SH-SY5Y (cell line): ENCODE measurements at regions not wholly inside any gene's neighbourhood (a gene's known extent, or its start where the extent isn't known, plus 50 kb on each side); places are given as distances from the start of the nearest gene placed in this dataset.

Source experiments
- GATA2 ChIP-seq: IDR thresholded peaks from 2 replicates; pipeline ENCODE4 v1.6.1; 2011; ENCODE audit warnings: mild to moderate bottlenecking, low read depth, low read length
- GATA3 ChIP-seq: IDR thresholded peaks from 2 replicates; pipeline ENCODE4 v1.6.1; 2011; ENCODE audit warnings: low read depth, mild to moderate bottlenecking, low read length, moderate library complexity

DNA sequence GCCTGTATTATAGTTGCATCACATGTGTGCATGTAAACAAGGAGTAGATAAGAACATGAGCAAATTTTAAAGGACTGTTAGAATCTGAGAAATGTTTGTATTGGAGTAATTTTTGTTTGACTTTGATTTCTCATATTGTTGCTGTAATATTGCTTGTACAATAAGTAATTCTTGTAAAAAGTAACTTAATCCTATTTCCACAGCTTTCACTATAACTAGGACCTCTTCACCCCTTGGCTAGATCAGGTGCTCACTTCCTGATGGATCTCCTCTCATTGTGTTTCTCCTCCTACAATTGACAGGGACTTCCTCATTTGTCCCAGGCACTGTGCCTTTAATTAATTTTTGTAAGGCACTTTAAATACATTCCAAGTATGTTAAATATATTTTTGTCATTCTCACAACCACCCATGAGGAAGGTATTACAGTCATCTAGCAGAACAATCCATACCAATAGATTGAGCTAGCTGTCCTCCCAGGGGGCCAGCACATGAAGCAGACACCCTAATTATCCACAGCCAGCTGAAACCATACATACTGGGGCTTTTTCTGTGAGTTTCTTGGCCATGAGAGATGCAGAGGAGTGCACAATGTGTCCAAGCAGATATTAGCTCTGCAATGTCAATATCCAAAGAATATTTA, 359.5 kb upstream of the ACVR2A start:
- TF ChIP-seq GATA2 (no peak), GATA3 (no peak)
